Esophagus squamous epithelium (tissue), 4 donors: ENCODE measurements at regions not wholly inside any gene's neighbourhood (a gene's known extent, or its start where the extent isn't known, plus 50 kb on each side); places are given as distances from the start of the nearest gene placed in this dataset.

ENCODE experiments used
- POLR2A ChIP-seq, 4 donors: fragments of 450-650 bp; IDR thresholded peaks; one replicate each; pipeline ENCODE4 v1.6.1; 2017; ENCODE audit warnings: antibody characterized with exemption in 4 of 4, mild to moderate bottlenecking in 4 of 4, moderate library complexity in 3 of 4
- TF ChIP-seq, protein P1 (sequence below), 6 experiments: fragments of 450-650 bp in 4 of 6; fragments of 200-600 bp in 2 of 6; sonication (generic) in 2 of 6; IDR thresholded peaks; one replicate each; pipeline ENCODE4 v1.5.1; 2016 to 2019; ENCODE audit warnings: antibody characterized with exemption in 6 of 6, mild to moderate bottlenecking in 4 of 6, moderate library complexity in 4 of 6

DNA sequence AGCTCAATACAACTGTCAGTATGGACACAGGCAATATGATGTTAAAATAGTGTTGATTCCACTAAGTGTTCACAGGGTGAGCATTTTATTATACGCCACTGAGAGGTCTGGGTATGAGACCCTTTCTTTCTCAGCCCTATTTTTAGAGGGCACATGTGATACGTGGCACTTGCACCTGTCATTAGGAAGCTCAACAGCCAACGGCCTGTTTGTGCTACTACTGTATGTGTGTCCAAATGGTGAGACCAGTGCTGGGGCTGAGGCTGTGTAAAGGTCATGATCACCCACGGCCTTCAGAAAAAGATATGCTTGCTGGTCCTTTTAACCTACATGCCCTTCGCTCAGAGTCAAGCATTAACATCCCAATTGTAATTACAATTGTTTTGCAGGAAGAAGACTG, 176.2 kb downstream of the DUSP10 start:
- TF ChIP-seq, protein P1, sequence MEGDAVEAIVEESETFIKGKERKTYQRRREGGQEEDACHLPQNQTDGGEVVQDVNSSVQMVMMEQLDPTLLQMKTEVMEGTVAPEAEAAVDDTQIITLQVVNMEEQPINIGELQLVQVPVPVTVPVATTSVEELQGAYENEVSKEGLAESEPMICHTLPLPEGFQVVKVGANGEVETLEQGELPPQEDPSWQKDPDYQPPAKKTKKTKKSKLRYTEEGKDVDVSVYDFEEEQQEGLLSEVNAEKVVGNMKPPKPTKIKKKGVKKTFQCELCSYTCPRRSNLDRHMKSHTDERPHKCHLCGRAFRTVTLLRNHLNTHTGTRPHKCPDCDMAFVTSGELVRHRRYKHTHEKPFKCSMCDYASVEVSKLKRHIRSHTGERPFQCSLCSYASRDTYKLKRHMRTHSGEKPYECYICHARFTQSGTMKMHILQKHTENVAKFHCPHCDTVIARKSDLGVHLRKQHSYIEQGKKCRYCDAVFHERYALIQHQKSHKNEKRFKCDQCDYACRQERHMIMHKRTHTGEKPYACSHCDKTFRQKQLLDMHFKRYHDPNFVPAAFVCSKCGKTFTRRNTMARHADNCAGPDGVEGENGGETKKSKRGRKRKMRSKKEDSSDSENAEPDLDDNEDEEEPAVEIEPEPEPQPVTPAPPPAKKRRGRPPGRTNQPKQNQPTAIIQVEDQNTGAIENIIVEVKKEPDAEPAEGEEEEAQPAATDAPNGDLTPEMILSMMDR (IDR thresholded peaks at IDR 0.05): no peak
- no peak for TF ChIP-seq POLR2A (IDR thresholded peaks at IDR 0.05)
